Smooth muscle cell of the brain vasculature (primary cell): ENCODE measurements at regions not wholly inside any gene's neighbourhood (a gene's known extent, or its start where the extent isn't known, plus 50 kb on each side); places are given as distances from the start of the nearest gene placed in this dataset.

ENCODE experiments used
- DNase-seq: peaks from one replicate; pipeline ENCODE4 v3.0.0-alpha.2; 2012; ENCODE audit warnings: low read depth, low spot score

DNA sequence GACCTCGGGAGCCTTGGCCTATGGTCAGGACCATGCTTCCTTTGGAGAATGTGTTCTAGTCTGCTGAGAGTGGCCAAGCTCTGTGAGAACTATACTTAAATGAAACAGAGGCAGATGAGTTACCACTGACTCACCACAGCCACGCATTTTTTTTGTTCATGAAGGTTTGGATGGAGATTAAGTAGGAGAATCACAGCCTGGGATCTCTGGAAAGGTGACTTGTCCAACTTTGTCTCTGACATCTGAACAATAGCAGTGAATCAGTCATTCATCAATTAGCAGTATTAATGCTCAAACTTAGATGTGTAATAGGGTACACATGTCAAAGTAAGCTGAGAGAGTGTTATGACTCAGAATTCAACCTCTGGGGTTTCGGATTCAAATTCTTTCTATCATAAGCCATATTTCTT is 100.7 kb upstream of the ANO3 start:
- DNase-seq, result no peak

DNA sequence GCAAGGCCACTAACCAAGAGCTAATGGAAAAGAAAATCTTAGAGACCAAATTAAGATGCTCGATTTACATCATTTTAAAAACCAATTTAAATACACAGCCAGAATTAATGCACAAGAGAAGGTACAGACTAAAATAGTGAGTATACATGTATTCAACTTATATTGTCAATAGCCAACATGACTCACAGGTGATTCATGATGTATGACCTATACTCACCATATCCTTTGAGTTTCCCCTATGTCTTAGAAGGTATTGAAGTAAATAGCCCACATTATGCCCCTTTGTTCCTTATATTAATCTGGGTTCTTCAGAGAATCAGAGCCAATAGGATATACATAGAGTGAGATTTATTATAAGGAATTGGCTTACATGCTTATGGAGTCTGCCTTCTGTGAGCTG is 97.5 kb upstream of the ANO3 start:
- no peak for DNase-seq

DNA sequence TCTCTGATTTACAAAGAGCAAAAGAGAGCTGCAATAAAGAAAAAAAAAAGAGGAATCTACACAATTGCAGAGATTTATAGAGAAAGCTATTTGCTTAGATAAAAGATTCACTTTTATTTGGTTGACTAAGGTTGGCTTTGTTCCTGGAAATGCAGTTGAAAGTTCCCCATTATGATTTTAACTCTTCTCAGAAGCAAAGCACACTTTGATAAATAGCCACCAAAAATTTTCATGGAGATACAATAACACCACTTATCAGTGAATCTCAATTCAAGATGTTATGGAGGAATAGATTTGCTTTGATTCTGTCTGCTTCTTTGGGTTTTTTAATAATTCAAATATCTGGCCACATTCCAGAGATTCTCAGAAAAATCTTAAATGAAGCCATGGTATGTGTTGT is 88.5 kb upstream of the ANO3 start:
- no peak for DNase-seq

DNA sequence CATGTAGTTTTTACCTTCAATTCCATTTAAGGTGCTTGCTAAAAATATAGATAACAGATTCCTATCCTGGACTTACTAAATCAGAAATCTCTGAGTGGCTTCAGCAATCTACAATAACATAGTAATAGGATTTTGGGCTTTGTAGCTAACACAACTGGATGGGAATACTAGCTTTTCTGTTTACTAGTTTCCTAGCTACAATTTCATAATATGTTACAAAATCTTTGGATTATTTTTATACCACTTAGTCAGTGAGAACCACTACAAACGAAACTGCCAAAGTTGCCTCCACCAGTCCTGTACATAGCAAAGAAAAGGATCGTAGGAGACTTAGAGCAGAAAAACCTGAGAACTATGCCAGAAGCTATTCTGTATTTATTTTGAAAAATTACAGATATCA is 87.7 kb upstream of the ANO3 start:
- DNase-seq, result no peak

DNA sequence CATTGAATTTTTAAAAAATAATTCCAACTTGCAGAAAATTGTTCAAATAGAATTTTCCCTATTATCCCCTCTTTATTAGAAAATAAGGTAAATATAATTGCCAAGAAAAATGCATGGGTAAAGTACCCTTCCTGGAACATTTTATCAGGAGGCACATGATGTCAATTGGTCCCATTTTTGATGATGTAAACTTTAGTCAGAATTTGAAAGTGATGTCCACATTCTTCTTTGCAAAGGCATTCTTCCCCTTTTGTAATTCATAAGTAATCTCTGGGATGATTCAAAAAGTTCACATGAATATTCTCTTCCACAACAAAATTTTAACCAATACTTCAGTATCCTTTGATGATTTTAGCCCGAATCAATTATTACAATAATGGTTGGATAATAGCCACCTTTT is 86.9 kb upstream of the ANO3 start:
- DNase-seq, result no peak

DNA sequence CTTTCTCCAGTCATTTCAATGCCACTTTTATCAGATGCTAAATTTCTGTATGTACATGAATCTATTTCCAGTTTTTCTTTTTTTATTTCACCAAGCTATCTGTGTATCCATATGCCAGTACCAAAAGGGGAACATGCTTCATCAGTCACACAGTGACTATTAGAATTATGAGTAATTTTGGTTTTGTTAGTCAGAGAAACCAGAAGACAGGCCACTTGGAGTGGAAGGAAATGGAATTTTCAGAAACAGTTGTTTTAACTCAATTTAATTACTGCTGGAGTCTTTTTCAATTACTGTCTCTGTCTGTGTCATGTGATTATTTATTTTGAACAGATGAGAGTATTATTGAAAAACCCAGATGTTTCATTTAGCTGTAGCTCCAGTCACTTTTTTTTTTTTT is 84.6 kb upstream of the ANO3 start:
- DNase-seq, result no peak

DNA sequence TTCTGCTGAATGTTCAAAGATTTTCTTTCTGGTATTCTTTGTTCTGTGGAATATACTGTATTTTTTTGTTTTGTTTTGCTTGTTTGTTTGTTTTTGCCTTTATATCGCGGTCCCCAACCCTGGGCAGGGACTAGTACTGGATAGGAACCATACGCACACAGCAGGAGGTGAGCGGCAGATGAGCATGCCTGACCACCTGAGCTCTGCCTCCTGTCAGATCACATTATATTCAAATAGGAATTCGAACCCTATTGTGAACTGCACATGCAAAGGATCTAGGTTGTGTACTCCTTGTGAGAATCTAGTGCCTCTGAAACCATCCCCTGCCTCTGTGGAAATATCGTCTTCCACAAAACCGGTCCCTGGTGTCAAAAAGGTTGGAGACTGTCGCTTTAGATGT is 83.3 kb upstream of the ANO3 start:
- no peak for DNase-seq

DNA sequence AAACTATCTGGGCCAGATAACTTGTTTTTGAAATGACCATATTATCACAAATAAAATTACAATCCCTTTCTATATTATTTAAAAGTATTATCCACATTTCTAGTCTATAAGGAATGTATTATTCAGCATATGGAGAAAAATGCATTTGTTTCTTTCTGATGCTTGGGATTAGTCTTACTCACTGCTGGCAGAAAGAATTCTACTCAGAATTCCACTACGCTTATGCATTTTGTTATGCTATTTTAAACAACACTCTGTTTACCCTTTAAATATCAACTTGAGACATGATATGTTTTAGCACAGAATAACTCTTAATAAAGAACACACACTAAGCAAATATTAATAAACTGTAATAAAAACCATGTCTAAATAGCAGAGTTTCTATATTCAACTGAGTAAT is 77.6 kb upstream of the ANO3 start:
- no peak for DNase-seq

DNA sequence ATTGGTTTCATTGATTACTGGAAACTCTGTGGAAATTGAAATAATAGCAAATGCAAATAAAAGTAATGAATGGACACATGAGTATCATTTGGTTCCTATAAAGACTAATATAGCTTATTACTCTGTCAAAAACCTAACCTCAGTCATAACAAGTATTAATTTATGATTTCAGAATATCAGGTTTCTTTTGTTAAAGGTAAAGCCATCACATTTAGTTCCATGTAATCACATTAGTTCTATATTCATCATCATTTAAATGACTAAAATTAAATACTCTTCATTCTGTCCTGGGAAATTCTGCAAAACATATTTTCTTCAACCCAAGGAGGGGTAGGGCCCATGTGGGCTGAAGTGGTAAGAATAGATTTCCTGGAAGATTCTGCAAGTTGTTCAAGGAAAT is 68.2 kb upstream of the ANO3 start:
- DNase-seq, result no peak

DNA sequence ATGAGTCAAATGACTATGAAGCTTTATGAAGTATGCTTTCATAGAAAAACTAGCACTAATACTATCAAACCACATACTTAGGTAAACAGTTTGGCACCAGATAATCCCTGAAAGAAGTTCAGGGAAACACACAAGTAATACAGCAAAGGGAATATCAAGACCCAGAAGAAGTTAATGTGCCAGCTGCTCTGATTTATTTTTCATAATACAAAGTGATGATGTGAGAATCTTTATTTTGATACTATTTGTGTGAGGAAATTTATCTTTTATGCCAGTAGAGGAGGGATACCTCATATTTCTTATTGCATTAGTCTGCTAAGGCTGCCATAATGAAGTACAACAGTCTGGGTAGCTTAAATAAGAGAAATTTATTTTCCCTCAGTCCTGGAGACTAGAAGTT is 67.7 kb upstream of the ANO3 start:
- DNase-seq, result no peak

DNA sequence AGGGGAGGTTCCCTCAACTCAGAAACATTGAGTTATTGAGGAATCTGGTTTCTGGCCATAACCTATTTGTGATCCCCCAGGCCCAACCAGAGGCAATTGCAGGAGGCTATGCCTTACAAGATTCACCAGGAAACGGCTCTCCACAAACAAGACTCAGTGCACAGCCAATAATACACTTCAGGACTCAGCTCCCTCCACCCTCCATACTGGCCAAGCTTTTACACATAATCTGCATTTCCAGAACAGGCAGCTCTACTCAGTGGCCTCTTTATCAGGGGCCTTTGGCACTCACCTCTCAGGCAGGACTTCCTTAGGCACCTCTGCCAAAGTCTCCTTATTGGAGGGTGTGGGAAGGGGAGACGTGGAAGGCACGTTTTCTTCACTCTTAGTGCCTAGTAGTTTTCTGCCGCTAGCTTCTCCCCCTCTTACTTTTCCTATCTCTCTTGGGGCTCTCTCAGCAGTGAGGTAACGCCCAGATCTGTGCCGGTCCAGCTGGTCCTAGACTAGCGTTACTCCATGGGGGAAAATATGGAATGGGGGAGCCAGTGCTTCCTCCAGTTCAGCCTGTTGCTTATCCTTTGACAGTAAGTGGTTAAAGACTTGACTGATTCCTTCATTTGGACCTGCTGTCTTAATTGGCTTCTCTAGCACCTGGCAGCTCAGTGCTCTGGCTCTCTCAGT is 62.8 kb upstream of the ANO3 start:
- DNase-seq, result no peak

DNA sequence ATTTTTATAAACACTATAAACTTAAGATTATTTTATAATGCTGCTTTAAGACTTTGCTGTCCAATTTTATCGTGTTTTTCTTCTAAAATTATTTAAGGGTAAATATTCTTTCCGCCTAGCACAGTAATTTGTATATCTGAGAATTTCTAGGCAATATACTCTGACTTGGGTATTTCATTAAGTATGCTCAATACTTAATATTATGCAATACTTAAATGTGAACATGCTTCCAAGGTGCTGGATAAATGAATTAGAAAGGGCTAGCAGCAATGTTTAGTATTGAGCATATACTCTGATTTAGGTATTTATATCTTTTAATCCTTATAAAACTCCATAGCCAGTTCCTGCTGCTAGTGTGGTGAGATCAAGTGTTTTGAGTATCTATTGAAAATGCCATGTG is 60.3 kb upstream of the ANO3 start:
- no peak for DNase-seq

DNA sequence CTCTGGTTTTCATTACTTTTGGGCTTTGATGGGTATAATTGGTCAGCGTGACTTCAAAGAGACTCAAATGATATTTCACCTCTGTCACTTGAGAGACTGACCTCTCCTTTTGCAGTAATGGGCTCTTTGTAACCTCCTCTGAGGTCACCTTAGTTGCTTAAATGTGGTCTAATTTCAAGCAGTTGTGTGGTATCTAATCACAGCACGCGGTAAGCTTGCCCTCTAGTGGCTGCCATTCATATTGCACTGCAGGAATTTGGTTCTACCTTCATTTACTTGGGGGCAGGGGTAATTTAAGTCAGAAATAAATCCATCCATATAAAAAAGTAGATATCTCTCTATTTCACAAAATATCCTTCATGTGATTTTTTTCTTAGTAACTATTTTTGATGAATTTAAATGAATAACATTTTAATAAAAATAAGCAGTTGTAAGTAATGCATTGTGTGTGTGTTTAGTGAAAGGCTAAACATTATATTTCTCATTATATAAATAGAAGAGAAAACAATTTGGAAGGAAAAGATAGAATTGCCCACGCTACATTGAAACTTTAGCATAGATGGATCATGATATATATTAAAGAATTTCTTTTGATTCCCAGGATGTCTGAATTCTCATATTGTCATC is 55.0 kb upstream of the ANO3 start:
- peak; percentile 43 for DNase-seq

DNA sequence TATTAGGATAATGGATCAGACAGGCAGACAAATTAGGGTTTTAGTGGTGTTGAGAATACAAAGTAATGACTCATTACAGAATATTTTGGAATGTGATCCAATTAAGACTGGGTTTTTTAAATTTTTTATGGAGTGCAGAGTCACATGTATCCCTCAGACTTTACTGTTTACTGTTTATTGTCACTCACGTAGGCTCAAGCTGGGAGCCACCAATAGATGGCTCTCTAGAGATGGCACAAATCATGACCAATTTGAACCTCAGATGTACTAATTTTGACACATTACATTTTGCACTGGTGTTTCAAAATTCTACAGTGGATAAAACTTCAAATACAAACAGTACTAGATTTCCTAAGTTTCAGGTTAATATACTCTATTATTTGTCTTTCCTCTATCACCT is 53.6 kb upstream of the ANO3 start:
- no peak for DNase-seq
